Naive thymus-derived CD8-positive, alpha-beta T cell (primary cell): ENCODE measurements at regions not wholly inside any gene's neighbourhood (a gene's known extent, or its start where the extent isn't known, plus 50 kb on each side); places are given as distances from the start of the nearest gene placed in this dataset.

Experiments used
- ATAC-seq, 2 donors: fragments of 150-1000 bp; cut with Tn5 transposase in 1 of 2; sonication (Bioruptor Pico), chemical (Tn5 transposase) in 1 of 2; 1 replicate in 1 of 2; 2 replicates in 1 of 2; pipeline ENCODE4 v1.10.0; 2021; ENCODE audit warnings: mild to moderate bottlenecking in 2 of 2, moderate library complexity in 2 of 2
- POLR2A ChIA-PET: fragments of 350-600 bp; sonication (Branson Sonifier 250); formaldehyde crosslinking; loops from one replicate; lab custom pipeline; 2021; ENCODE audit warnings: antibody characterized with exemption; lab: Charles Lee
- DNase-seq, 10 donors: peaks; one replicate each; pipeline versions ENCODE4 v3.0.0 to v3.0.0-alpha.2; 2020 to 2022
- H3K27ac Mint-ChIP-seq, 10 donors: one replicate each; pipeline ENCODE4 v1.8.0; 2020 to 2022; ENCODE audit warnings: mild to moderate bottlenecking in 10 of 10, mixed read lengths in 10 of 10, moderate library complexity in 4 of 10, inconsistent platforms in 1 of 10
- H3K27me3 Mint-ChIP-seq, 5 donors: one replicate each; pipeline ENCODE4 v1.8.0; 2021 to 2022; ENCODE audit warnings: mixed read lengths in 5 of 5
- H3K36me3 Mint-ChIP-seq, 3 donors: one replicate each; pipeline ENCODE4 v1.8.0; 2020 to 2022; ENCODE audit warnings: mixed read lengths in 3 of 3, mild to moderate bottlenecking in 2 of 3, inconsistent platforms in 1 of 3
- H3K4me1 Mint-ChIP-seq, 4 donors: one replicate each; pipeline ENCODE4 v1.8.0; 2021 to 2022; ENCODE audit warnings: mixed read lengths in 4 of 4
- H3K4me3 Mint-ChIP-seq, 10 donors: one replicate each; pipeline ENCODE4 v1.8.0; 2020 to 2022; ENCODE audit warnings: mild to moderate bottlenecking in 10 of 10, mixed read lengths in 10 of 10, moderate library complexity in 6 of 10, inconsistent platforms in 1 of 10
- H3K9me3 Mint-ChIP-seq, 9 donors: one replicate each; pipeline ENCODE4 v1.8.0; 2020 to 2022; ENCODE audit warnings: mixed read lengths in 9 of 9, mild to moderate bottlenecking in 3 of 9, inconsistent platforms in 1 of 9, moderate library complexity in 1 of 9

GRCh38 chr6:140594806-140595128 is 1220.3 kb upstream of the CITED2 start:
- H3K4me3 Mint-ChIP-seq = no peak overlapping the region
- no peak for DNase-seq
- peaks cover 0 to 11% (median 1%) of the 10 kb centered on the region in 5 donors for H3K27me3 Mint-ChIP-seq
- no peak for ATAC-seq
- POLR2A ChIA-PET = no interaction called here
- H3K9me3 Mint-ChIP-seq = peaks cover 0 to 5% (median 0%) of the 10 kb centered on the region in 9 donors
- peaks cover 0 to 5% (median 0%) of the 10 kb centered on the region in 3 donors for H3K36me3 Mint-ChIP-seq
- no peak overlapping the region for H3K27ac Mint-ChIP-seq
- no peaks in the 10 kb centered on the region for H3K4me1 Mint-ChIP-seq

GRCh38 chr6:140592877-140593276 is 1218.4 kb upstream of the CITED2 start:
- no peak overlapping the region for H3K4me3 Mint-ChIP-seq
- DNase-seq (no peak), ATAC-seq (no peak)
- no peaks in the 10 kb centered on the region for H3K4me1 Mint-ChIP-seq
- no peak overlapping the region for H3K27ac Mint-ChIP-seq
- POLR2A ChIA-PET = no interaction called here
- peaks cover 0 to 5% (median 0%) of the 10 kb centered on the region in 3 donors for H3K36me3 Mint-ChIP-seq
- peaks cover 0 to 11% (median 0%) of the 10 kb centered on the region in 5 donors for H3K27me3 Mint-ChIP-seq
- H3K9me3 Mint-ChIP-seq = peaks cover 0 to 5% (median 0%) of the 10 kb centered on the region in 9 donors

GRCh38 chr6:140590641-140591040 is 1216.2 kb upstream of the CITED2 start:
- no peaks in the 10 kb centered on the region for H3K4me1 Mint-ChIP-seq
- no peak overlapping the region for H3K4me3 Mint-ChIP-seq
- POLR2A ChIA-PET = no interaction called here
- H3K36me3 Mint-ChIP-seq = peaks cover 0 to 5% (median 0%) of the 10 kb centered on the region in 3 donors
- H3K27me3 Mint-ChIP-seq = peaks cover 0 to 8% (median 0%) of the 10 kb centered on the region in 5 donors
- DNase-seq (no peak), ATAC-seq (no peak)
- no peak overlapping the region for H3K27ac Mint-ChIP-seq
- H3K9me3 Mint-ChIP-seq = peaks cover 0 to 5% (median 0%) of the 10 kb centered on the region in 9 donors

GRCh38 chr6:140586426-140587061 is 1212.1 kb upstream of the CITED2 start:
- no peak overlapping the region for H3K4me3 Mint-ChIP-seq
- DNase-seq = no peak
- peaks cover 0 to 8% (median 0%) of the 10 kb centered on the region in 5 donors for H3K27me3 Mint-ChIP-seq
- no peak for ATAC-seq
- POLR2A ChIA-PET = no interaction called here
- peaks cover 0 to 4% (median 0%) of the 10 kb centered on the region in 4 donors for H3K4me1 Mint-ChIP-seq
- H3K36me3 Mint-ChIP-seq = no peaks in the 10 kb centered on the region
- no peaks in the 10 kb centered on the region for H3K9me3 Mint-ChIP-seq
- no peak overlapping the region for H3K27ac Mint-ChIP-seq

DNA sequence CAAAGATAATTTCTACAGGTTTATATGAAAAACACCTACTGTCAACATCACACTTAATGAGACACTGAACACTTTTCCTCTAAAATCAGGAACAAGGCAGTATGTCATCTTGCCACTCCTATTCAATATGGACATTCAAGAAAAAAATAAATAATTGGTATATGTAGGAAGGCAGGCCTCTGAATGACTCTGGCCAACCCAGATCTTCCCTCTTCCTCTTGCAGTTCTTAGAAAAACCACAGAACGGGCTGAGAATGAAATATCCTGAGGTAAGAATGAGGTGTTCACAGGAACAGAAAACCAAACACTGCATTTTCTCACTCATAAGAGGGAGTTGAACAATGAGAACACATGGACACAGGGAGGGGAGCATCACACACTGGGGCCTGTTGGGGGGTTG is 1207.2 kb upstream of the CITED2 start:
- DNase-seq (no peak), ATAC-seq (no peak)
- Mint-ChIP-seq H3K36me3 (no peaks in the 10 kb centered on the region), H3K4me3 (no peak overlapping the region), H3K27me3 (peaks cover 0 to 15% (median 10%) of the 10 kb centered on the region in 5 donors), H3K27ac (no peak overlapping the region), H3K9me3 (no peaks in the 10 kb centered on the region), H3K4me1 (peaks cover 0 to 4% (median 0%) of the 10 kb centered on the region in 4 donors)
- POLR2A ChIA-PET = no interaction called here

GRCh38 chr6:140579918-140580317 is 1205.5 kb upstream of the CITED2 start:
- POLR2A ChIA-PET = no interaction called here
- Mint-ChIP-seq H3K4me3 (no peak overlapping the region), H3K4me1 (peaks cover 0 to 4% (median 0%) of the 10 kb centered on the region in 4 donors), H3K36me3 (no peaks in the 10 kb centered on the region), H3K9me3 (no peaks in the 10 kb centered on the region), H3K27ac (no peak overlapping the region), H3K27me3 (peaks cover 0 to 20% (median 10%) of the 10 kb centered on the region in 5 donors)
- DNase-seq (no peak), ATAC-seq (no peak)

GRCh38 chr6:140576004-140576555 is 1201.6 kb upstream of the CITED2 start:
- H3K27ac Mint-ChIP-seq = no peak overlapping the region
- no peaks in the 10 kb centered on the region for H3K4me1 Mint-ChIP-seq
- DNase-seq (no peak), ATAC-seq (no peak)
- no peaks in the 10 kb centered on the region for H3K9me3 Mint-ChIP-seq
- H3K27me3 Mint-ChIP-seq = peaks cover 0 to 20% (median 4%) of the 10 kb centered on the region in 5 donors
- POLR2A ChIA-PET = no interaction called here
- no peak overlapping the region for H3K4me3 Mint-ChIP-seq
- no peaks in the 10 kb centered on the region for H3K36me3 Mint-ChIP-seq

- Mint-ChIP-seq H3K4me3 (no peak overlapping the region), H3K36me3 (no peaks in the 10 kb centered on the region), H3K9me3 (no peaks in the 10 kb centered on the region), H3K27ac (no peak overlapping the region), H3K4me1 (no peaks in the 10 kb centered on the region), H3K27me3 (peaks cover 0 to 10% (median 2%) of the 10 kb centered on the region in 5 donors)
- POLR2A ChIA-PET = no interaction called here
- ATAC-seq (no peak), DNase-seq (no peak)
These were observed 1198.4 kb upstream of the CITED2 start for GRCh38 chr6:140572867-140573266.

DNA sequence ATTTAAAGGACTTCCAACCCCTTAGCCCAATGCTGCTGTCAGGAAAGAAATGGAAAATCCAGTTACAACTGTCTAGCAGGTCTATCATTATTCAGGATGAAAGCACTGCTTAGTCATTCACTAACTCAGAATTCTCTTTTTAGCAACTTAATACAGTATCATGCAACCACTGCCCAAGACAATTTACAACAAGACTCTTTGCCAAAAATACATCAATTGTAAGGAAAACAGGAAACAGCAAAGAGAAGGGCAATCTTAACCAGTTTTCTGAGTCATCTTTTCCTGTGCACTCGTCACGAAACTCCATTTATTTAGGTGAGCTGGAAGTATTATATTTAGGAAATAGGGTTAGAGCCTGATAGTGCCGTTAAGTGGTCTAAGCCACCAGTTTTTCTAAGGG is 1197.7 kb upstream of the CITED2 start:
- Mint-ChIP-seq H3K4me1 (no peaks in the 10 kb centered on the region), H3K9me3 (no peaks in the 10 kb centered on the region), H3K27ac (no peak overlapping the region), H3K36me3 (no peaks in the 10 kb centered on the region), H3K4me3 (no peak overlapping the region), H3K27me3 (peaks cover 0 to 11% (median 2%) of the 10 kb centered on the region in 5 donors)
- ATAC-seq = no peak
- DNase-seq = no peak
- POLR2A ChIA-PET = no interaction called here

GRCh38 chr6:140571145-140571544 is 1196.7 kb upstream of the CITED2 start:
- DNase-seq = no peak
- no peak for ATAC-seq
- H3K27me3 Mint-ChIP-seq = peaks cover 0 to 8% (median 1%) of the 10 kb centered on the region in 5 donors
- H3K4me3 Mint-ChIP-seq = no peak overlapping the region
- no peaks in the 10 kb centered on the region for H3K4me1 Mint-ChIP-seq
- no peaks in the 10 kb centered on the region for H3K9me3 Mint-ChIP-seq
- no peak overlapping the region for H3K27ac Mint-ChIP-seq
- POLR2A ChIA-PET = no interaction called here
- H3K36me3 Mint-ChIP-seq = no peaks in the 10 kb centered on the region

DNA sequence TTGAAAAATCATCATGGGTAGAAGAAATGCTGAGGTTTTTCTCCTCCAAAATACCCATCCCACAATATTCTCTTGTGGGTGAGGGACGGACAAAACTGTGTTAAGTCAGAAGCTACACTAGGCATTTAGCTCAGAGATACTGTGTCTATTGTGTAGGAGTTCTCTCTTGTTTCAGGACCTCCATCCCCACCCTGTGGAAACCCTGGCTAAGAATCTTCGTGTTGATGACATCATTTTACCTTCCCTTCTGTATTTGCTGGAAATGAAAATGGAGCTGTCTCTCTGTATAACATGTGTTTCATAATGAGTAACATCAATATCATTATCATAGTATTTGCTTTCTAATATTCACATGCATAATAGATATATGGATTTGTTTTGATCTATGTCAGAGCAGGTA is 1193.0 kb upstream of the CITED2 start:
- no peak for ATAC-seq
- Mint-ChIP-seq H3K9me3 (no peaks in the 10 kb centered on the region), H3K4me1 (no peaks in the 10 kb centered on the region), H3K36me3 (no peaks in the 10 kb centered on the region), H3K27ac (no peak overlapping the region), H3K4me3 (no peak overlapping the region), H3K27me3 (peaks cover 0 to 8% (median 1%) of the 10 kb centered on the region in 5 donors)
- POLR2A ChIA-PET = no interaction called here
- no peak for DNase-seq

DNA sequence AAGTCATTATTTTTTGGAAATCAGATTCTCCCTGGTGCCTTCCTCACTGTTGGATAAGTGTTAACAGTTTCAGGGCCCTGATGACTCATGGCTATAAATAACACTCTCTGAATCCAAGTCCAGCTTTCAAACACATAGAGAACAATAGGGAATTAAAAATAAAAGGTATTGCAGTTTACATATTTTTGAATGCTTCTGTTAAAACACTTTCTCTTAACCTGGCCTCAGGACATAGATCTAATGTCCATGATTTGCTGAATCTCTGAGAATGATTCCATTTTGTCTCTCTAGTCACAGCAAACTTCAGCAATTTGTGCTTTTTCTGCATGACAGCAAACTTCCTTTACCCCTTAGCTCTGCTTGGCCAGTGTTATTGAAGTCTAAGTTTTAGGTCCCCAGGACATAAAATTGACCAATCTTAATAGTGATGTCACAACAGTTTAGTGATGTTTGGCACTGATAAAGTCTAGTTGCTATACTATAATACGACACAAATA is 1192.4 kb upstream of the CITED2 start:
- Mint-ChIP-seq H3K9me3 (no peaks in the 10 kb centered on the region), H3K4me1 (no peaks in the 10 kb centered on the region), H3K27me3 (peaks cover 0 to 8% (median 1%) of the 10 kb centered on the region in 5 donors), H3K36me3 (no peaks in the 10 kb centered on the region), H3K4me3 (no peak overlapping the region), H3K27ac (no peak overlapping the region)
- ATAC-seq (no peak), DNase-seq (no peak)
- POLR2A ChIA-PET = no interaction called here

DNA sequence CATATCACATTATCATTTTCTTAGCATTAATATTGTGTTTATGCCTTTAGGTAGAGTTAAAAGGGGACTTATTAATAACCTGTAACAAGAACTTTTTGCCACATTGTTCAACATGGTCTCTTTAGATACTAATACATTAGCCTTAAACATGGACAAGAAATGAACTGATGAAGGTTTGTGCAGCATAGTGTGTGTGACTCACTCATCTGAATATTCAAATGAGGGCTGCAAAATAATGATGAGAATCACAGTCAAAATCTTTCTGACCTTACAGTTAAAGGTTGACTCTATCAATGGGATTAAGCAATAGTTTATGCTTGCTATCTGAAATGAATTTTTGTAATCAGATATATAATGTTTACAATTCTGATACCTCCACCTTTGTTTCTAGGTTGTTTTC is 1189.3 kb upstream of the CITED2 start:
- no peak for ATAC-seq
- H3K4me1 Mint-ChIP-seq = no peaks in the 10 kb centered on the region
- no peaks in the 10 kb centered on the region for H3K36me3 Mint-ChIP-seq
- H3K4me3 Mint-ChIP-seq = no peak overlapping the region
- peaks cover 0 to 8% (median 0%) of the 10 kb centered on the region in 5 donors for H3K27me3 Mint-ChIP-seq
- no peak overlapping the region for H3K27ac Mint-ChIP-seq
- no peaks in the 10 kb centered on the region for H3K9me3 Mint-ChIP-seq
- DNase-seq = no peak
- POLR2A ChIA-PET = no interaction called here

- ATAC-seq = no peak
- Mint-ChIP-seq H3K4me1 (no peaks in the 10 kb centered on the region), H3K4me3 (no peak overlapping the region), H3K27me3 (no peaks in the 10 kb centered on the region), H3K36me3 (no peaks in the 10 kb centered on the region), H3K9me3 (no peaks in the 10 kb centered on the region), H3K27ac (no peak overlapping the region)
- no peak for DNase-seq
- POLR2A ChIA-PET = no interaction called here
These were observed 1187.3 kb upstream of the CITED2 start for GRCh38 chr6:140561701-140562100.
